Lung (tissue), 11 donors: ENCODE measurements at regions not wholly inside any gene's neighbourhood (a gene's known extent, or its start where the extent isn't known, plus 50 kb on each side); places are given as distances from the start of the nearest gene placed in this dataset.

ENCODE experiments used
- ATAC-seq: fragments of 200-7000 bp; cut with Tn5 transposase; one replicate; pipeline ENCODE4 v1.9.1; 2020; ENCODE audit warnings: moderate number of reproducible peaks; ENCODE audit not compliant: insufficient read depth, low FRiP score
- DNase-seq, 3 donors: peaks; one replicate each; pipeline ENCODE4 v3.0.0-alpha.2; 2013 to 2017
- H3K27ac ChIP-seq, 2 donors: one replicate each; pipeline ENCODE4 v1.5.1; 2013; ENCODE audit warnings: mild to moderate bottlenecking in 2 of 2, moderate library complexity in 2 of 2, control low read depth in 1 of 2, inconsistent platforms in 1 of 2, low read depth in 1 of 2, low read length in 1 of 2
- H3K27me3 ChIP-seq, 3 donors: one replicate each; pipeline ENCODE4 v1.5.1; 2013; ENCODE audit warnings: low read length in 2 of 3; ENCODE audit not compliant: control insufficient read depth in 3 of 3, insufficient read depth in 3 of 3
- H3K36me3 ChIP-seq, 4 donors: one replicate each; pipeline ENCODE4 v1.5.1; 2013; ENCODE audit warnings: low read length in 4 of 4, mild to moderate bottlenecking in 1 of 4, moderate library complexity in 1 of 4; ENCODE audit not compliant: control insufficient read depth in 4 of 4, insufficient read depth in 4 of 4
- H3K4me1 ChIP-seq, 5 donors: one replicate each; pipeline ENCODE4 v1.5.1; 2013; ENCODE audit warnings: low read length in 5 of 5, mild to moderate bottlenecking in 2 of 5, moderate library complexity in 1 of 5; ENCODE audit not compliant: control insufficient read depth in 5 of 5, insufficient read depth in 5 of 5
- H3K4me3 ChIP-seq: one replicate; pipeline ENCODE4 v1.5.1; 2013; ENCODE audit warnings: mild to moderate bottlenecking, control low read depth, moderate library complexity
- H3K9ac ChIP-seq, 2 donors: one replicate each; pipeline ENCODE4 v1.5.1; 2013; ENCODE audit warnings: low read length in 2 of 2, control low read depth in 1 of 2; ENCODE audit not compliant: insufficient read depth in 1 of 2
- H3K9me3 ChIP-seq, 4 donors: one replicate each; pipeline ENCODE4 v1.5.1; 2013; ENCODE audit warnings: low read length in 3 of 4, mild to moderate bottlenecking in 1 of 4, moderate library complexity in 1 of 4; ENCODE audit not compliant: control insufficient read depth in 4 of 4, insufficient read depth in 3 of 4
- CTCF ChIP-seq: IDR thresholded peaks from 2 replicates; pipeline ENCODE4 v1.5.1; 2012; ENCODE audit warnings: mild to moderate bottlenecking; ENCODE audit errors: control extremely low read depth, extremely low read depth
- WGBS, 2 donors: extraction: QIAGEN DNeasy Blood & Tissue Kit; methylation state at CpG; one replicate each; pipeline ENCODE4 v1.1.7; 2013; 5-methylcytosine and 5-hydroxymethylcytosine counted together
- donor health status: control.
- donor health status: control.
- donor health status: Bipolar disorder and iron deficiency.
- donor health status: healthy.
- donor health status: DM: yes; HTN: yes; CAD: no.

GRCh38 chr1:83800066-83800465 lies 198.9 kb downstream of the TTLL7 start:
- no peak for ATAC-seq
- no peaks in the 10 kb centered on the region for H3K9me3 ChIP-seq
- no peaks in the 10 kb centered on the region for H3K36me3 ChIP-seq
- no peak for DNase-seq
- no peak overlapping the region for H3K27ac ChIP-seq
- H3K4me3 ChIP-seq: no peak overlapping the region
- H3K9ac ChIP-seq: no peak overlapping the region
- WGBS, 2 donors: 81 to 84% methylated on average over 3 of the region's 3 CpGs
- H3K27me3 ChIP-seq: no peaks in the 10 kb centered on the region
- H3K4me1 ChIP-seq: peaks cover 0 to 13% (median 8%) of the 10 kb centered on the region in 5 donors
- no peak for TF ChIP-seq CTCF

GRCh38 chr1:83799594-83799993 lies 199.3 kb downstream of the TTLL7 start:
- Histone ChIP-seq H3K9ac (no peak overlapping the region), H3K27me3 (no peaks in the 10 kb centered on the region), H3K4me3 (no peak overlapping the region), H3K9me3 (no peaks in the 10 kb centered on the region), H3K27ac (no peak overlapping the region), H3K4me1 (peaks cover 0 to 13% (median 8%) of the 10 kb centered on the region in 5 donors), H3K36me3 (no peaks in the 10 kb centered on the region)
- no peak for ATAC-seq
- 0 to 7% methylated on average over 1 of the region's 1 CpG for WGBS, 2 donors
- DNase-seq: peak; percentile 43 to 76 (median 71)
- TF ChIP-seq CTCF: no peak

GRCh38 chr1:83798965-83799364 lies 200.0 kb downstream of the TTLL7 start:
- ATAC-seq (no peak), DNase-seq (peak in 1 of 3 donors; percentile 7)
- Histone ChIP-seq H3K9ac (no peak overlapping the region), H3K9me3 (no peaks in the 10 kb centered on the region), H3K27me3 (no peaks in the 10 kb centered on the region), H3K36me3 (no peaks in the 10 kb centered on the region), H3K4me3 (no peak overlapping the region), H3K27ac (no peak overlapping the region), H3K4me1 (peaks cover 0 to 13% (median 8%) of the 10 kb centered on the region in 5 donors)
- TF ChIP-seq CTCF: no peak

GRCh38 chr1:83796409-83796808 lies 202.5 kb downstream of the TTLL7 start:
- no peak for TF ChIP-seq CTCF
- WGBS, 2 donors: 83 to 90% methylated on average over 4 of the region's 4 CpGs

More at GRCh38 chr1:83796409-83796808, 202.5 kb downstream of the TTLL7 start:
- no peak overlapping the region for H3K27ac ChIP-seq
- peaks cover 0 to 13% (median 8%) of the 10 kb centered on the region in 5 donors for H3K4me1 ChIP-seq
- H3K4me3 ChIP-seq: no peak overlapping the region
- no peak for ATAC-seq
- H3K9ac ChIP-seq: no peak overlapping the region
- H3K27me3 ChIP-seq: no peaks in the 10 kb centered on the region
- DNase-seq: no peak
- H3K36me3 ChIP-seq: no peaks in the 10 kb centered on the region
- no peaks in the 10 kb centered on the region for H3K9me3 ChIP-seq
